Endothelial cell of umbilical vein (primary cell): ENCODE measurements at regions not wholly inside any gene's neighbourhood (a gene's known extent, or its start where the extent isn't known, plus 50 kb on each side); places are given as distances from the start of the nearest gene placed in this dataset.

Experiments used
- BruUV-seq: library from RNA; stranded (reverse); fragments of 400-500 nt; replicated peaks from 2 replicates; lab custom pipeline; 2021; lab: Mats Ljungman, UMichigan
- CTCF ChIA-PET: fragments of 300-600, 350-600 bp; sonication (Branson Sonifier 250); formaldehyde crosslinking; loops from one replicate; lab custom pipeline; 2021; ENCODE audit warnings: antibody characterized with exemption, inconsistent platforms; lab: Charles Lee
- POLR2A ChIA-PET: fragments of 300-600, 350-600 bp; sonication (Branson Sonifier 250); formaldehyde crosslinking; loops from one replicate; lab custom pipeline; 2021; ENCODE audit warnings: antibody characterized with exemption, inconsistent platforms; lab: Charles Lee
- DNase-seq: peaks from one replicate; pipeline ENCODE4 v3.0.0-alpha.2; 2011; ENCODE audit warnings: low read depth, low spot score
- FAIRE-seq: peaks from 2 replicates; lab custom pipeline; 2011; peaks lifted over from hg19 to GRCh38; lab: Jason Lieb, UNC
- H2AFZ ChIP-seq: 2 replicates; pipeline ENCODE4 v1.6.0; 2012; ENCODE audit warnings: low read depth, low read length, control low read depth, inconsistent platforms
- H3K27ac ChIP-seq: 2 replicates; pipeline ENCODE4 v1.5.1; 2011; ENCODE audit warnings: low read depth, mild to moderate bottlenecking, control low read depth, low read length, moderate library complexity; ENCODE audit not compliant: insufficient read depth
- H3K27me3 ChIP-seq, 2 experiments: 2 replicates each; pipeline versions ENCODE4 v1.6.0 to v1.6.1; 2011; ENCODE audit warnings: low read length in 2 of 2, mixed read lengths in 1 of 2; ENCODE audit not compliant: control insufficient read depth in 2 of 2, insufficient read depth in 2 of 2
- H3K36me3 ChIP-seq, 2 experiments: 2 replicates in 1 of 2; 3 replicates in 1 of 2; pipeline ENCODE4 v1.5.1; 2011; ENCODE audit warnings: low read length in 2 of 2, mild to moderate bottlenecking in 1 of 2, moderate library complexity in 1 of 2; ENCODE audit not compliant: control insufficient read depth in 2 of 2, insufficient read depth in 2 of 2; ENCODE audit errors: extremely low read depth in 1 of 2
- H3K4me1 ChIP-seq: 3 replicates; pipeline ENCODE4 v1.5.1; 2011; ENCODE audit warnings: mild to moderate bottlenecking, low read length; ENCODE audit not compliant: control insufficient read depth, insufficient read depth; ENCODE audit errors: extremely low read depth
- H3K4me2 ChIP-seq: 2 replicates; pipeline ENCODE4 v1.6.1; 2011; ENCODE audit warnings: low read length, control low read depth, mixed read lengths; ENCODE audit not compliant: insufficient read depth
- H3K4me3 ChIP-seq, 3 experiments: fragments of 200-600 bp in 1 of 3; sonication (generic), shearing (Covaris generic) in 1 of 3; replicated peaks in 1 of 3; 2 replicates each; pipeline ENCODE4 v1.5.1; 2011 to 2016; ENCODE audit warnings: control low read depth in 3 of 3, low read length in 3 of 3, mild to moderate bottlenecking in 2 of 3, inconsistent platforms in 1 of 3, low read depth in 1 of 3, moderate library complexity in 1 of 3; ENCODE audit not compliant: insufficient read depth in 1 of 3
- H3K79me2 ChIP-seq: 2 replicates; pipeline ENCODE4 v1.6.0; 2012; ENCODE audit warnings: low read length, inconsistent platforms; ENCODE audit not compliant: control insufficient read depth, insufficient read depth
- H3K9ac ChIP-seq: replicated peaks from 2 replicates; pipeline ENCODE3; 2011; ENCODE audit warnings: low read length, control low read depth; ENCODE audit not compliant: insufficient read depth; ENCODE audit errors: extremely low read depth
- H3K9me1 ChIP-seq: replicated peaks from 3 replicates; pipeline ENCODE4 v1.6.0; 2011; ENCODE audit warnings: mild to moderate bottlenecking, low read length; ENCODE audit not compliant: control insufficient read depth, insufficient read depth; ENCODE audit errors: extremely low read depth
- H3K9me3 ChIP-seq: replicated peaks from 2 replicates; pipeline ENCODE4 v1.5.1; 2012; ENCODE audit warnings: low read length, inconsistent platforms; ENCODE audit not compliant: control insufficient read depth, insufficient read depth
- H4K20me1 ChIP-seq: replicated peaks from 2 replicates; pipeline ENCODE3; 2011; ENCODE audit warnings: mild to moderate bottlenecking, low read length; ENCODE audit not compliant: control insufficient read depth, insufficient read depth; ENCODE audit errors: extremely low read depth
- EZH2 ChIP-seq: IDR thresholded peaks from 2 replicates; pipeline ENCODE4 v1.6.1; 2012; ENCODE audit warnings: borderline replicate concordance, low read depth, mild to moderate bottlenecking, moderate library complexity, low read length, inconsistent platforms; ENCODE audit not compliant: severe bottlenecking
- FOS ChIP-seq: IDR thresholded peaks from 2 replicates; pipeline ENCODE4 v1.6.1; 2011; ENCODE audit warnings: mild to moderate bottlenecking, low read length, moderate library complexity, borderline replicate concordance; ENCODE audit not compliant: insufficient read depth
- GATA2 ChIP-seq: IDR thresholded peaks from 2 replicates; pipeline ENCODE4 v1.7.0; 2011; ENCODE audit warnings: low read depth, mild to moderate bottlenecking, moderate library complexity, mixed read lengths, low read length; ENCODE audit not compliant: insufficient read length, insufficient read depth
- JUN ChIP-seq: IDR thresholded peaks from 2 replicates; pipeline ENCODE4 v1.6.1; 2011; ENCODE audit warnings: borderline replicate concordance, low read depth; ENCODE audit not compliant: insufficient read length, insufficient read depth
- MAX ChIP-seq: IDR thresholded peaks from 2 replicates; pipeline ENCODE4 v1.6.1; 2011; ENCODE audit not compliant: insufficient read depth, insufficient read length
- MYC ChIP-seq: IDR thresholded peaks from one replicate; pipeline ENCODE4 v1.6.1; 2011; ENCODE audit warnings: mild to moderate bottlenecking, low read depth, low read length
- POLR2A ChIP-seq: IDR thresholded peaks from 2 replicates; pipeline ENCODE4 v1.6.1; 2012; ENCODE audit warnings: low read depth, mild to moderate bottlenecking, control low read depth, low read length
- POLR2AphosphoS5 ChIP-seq: IDR thresholded peaks from 2 replicates; pipeline ENCODE4 v1.6.1; 2012; ENCODE audit warnings: low read depth, mild to moderate bottlenecking, control low read depth, low read length, moderate library complexity; ENCODE audit not compliant: insufficient read depth
- dilution Hi-C: fragments of 300-500 bp; cut with MboI; formaldehyde crosslinking; loops from one replicate; pipeline ENCODE4 v1.15.0; 2019; ENCODE audit warnings: low sequenced_read_pairs; ENCODE audit not compliant: extremely low pct_ligation_motif_present
- intact Hi-C: fragments of 100-400 bp; cut with micrococcal nuclease; formaldehyde crosslinking; loops from one replicate; pipeline ENCODE4 v1.10.0; 2022
- TF ChIP-seq, protein P1 (sequence below), 2 donors: IDR thresholded peaks; 1 replicate in 1 of 2; 2 replicates in 1 of 2; pipeline ENCODE4 v1.5.1; 2011; ENCODE audit warnings: low read length in 2 of 2, mild to moderate bottlenecking in 2 of 2, moderate library complexity in 2 of 2, control low read depth in 1 of 2, inconsistent platforms in 1 of 2, low read depth in 1 of 2; ENCODE audit not compliant: insufficient read depth in 1 of 2; ENCODE audit errors: extremely low read depth in 1 of 2

DNA sequence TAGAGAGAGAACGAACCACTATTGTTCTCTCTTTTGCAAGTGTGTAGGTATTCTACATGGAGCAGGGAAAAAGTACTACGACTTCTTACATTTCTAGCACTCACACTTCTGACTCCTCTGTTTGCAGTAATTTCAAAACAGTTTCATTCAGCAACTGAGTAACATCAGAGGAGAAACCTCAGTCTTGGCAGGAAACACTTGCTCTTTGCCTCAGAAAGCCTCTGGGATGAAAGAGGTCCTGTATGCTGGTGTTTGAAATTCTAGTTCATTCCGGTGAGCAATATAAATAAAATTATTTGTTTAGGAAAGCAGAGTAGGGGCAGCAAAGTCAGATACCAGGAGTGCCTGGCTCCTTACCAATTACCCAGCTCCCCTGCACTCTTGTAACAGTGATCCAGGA, 595.5 kb downstream of the TBC1D4 start:
- no peak overlapping the region for H3K9ac ChIP-seq
- dilution Hi-C loops = no loop called here
- FAIRE-seq = no peak
- no peaks in the 10 kb centered on the region for H3K36me3 ChIP-seq
- intact Hi-C loops = no loop called here
- H3K9me1 ChIP-seq = no peaks in the 10 kb centered on the region
- no peaks in the 10 kb centered on the region for H3K9me3 ChIP-seq
- CTCF ChIA-PET = interaction anchor here (1.7 kb wide), 1 partner anchor 13 kb away, joined by 4 read pairs; no protein-coding TSS in a partner anchor
- H4K20me1 ChIP-seq = no peaks in the 10 kb centered on the region
- no peak for DNase-seq
- no peak overlapping the region for H2AFZ ChIP-seq
- H3K4me3 ChIP-seq = no peak overlapping the region
- no peak overlapping the region for H3K27ac ChIP-seq
- no peaks in the 10 kb centered on the region for H3K79me2 ChIP-seq
- no peaks in the 10 kb centered on the region for H3K27me3 ChIP-seq
- TF ChIP-seq POLR2AphosphoS5 = no peak
- no peak for TF ChIP-seq EZH2
- TF ChIP-seq GATA2 = no peak
- no peak for TF ChIP-seq FOS
- TF ChIP-seq, protein P1, sequence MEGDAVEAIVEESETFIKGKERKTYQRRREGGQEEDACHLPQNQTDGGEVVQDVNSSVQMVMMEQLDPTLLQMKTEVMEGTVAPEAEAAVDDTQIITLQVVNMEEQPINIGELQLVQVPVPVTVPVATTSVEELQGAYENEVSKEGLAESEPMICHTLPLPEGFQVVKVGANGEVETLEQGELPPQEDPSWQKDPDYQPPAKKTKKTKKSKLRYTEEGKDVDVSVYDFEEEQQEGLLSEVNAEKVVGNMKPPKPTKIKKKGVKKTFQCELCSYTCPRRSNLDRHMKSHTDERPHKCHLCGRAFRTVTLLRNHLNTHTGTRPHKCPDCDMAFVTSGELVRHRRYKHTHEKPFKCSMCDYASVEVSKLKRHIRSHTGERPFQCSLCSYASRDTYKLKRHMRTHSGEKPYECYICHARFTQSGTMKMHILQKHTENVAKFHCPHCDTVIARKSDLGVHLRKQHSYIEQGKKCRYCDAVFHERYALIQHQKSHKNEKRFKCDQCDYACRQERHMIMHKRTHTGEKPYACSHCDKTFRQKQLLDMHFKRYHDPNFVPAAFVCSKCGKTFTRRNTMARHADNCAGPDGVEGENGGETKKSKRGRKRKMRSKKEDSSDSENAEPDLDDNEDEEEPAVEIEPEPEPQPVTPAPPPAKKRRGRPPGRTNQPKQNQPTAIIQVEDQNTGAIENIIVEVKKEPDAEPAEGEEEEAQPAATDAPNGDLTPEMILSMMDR (IDR thresholded peaks at IDR 0.05; ENCODE audit: extremely low read depth in 1 of 2, insufficient read depth in 1 of 2, low read depth in 1 of 2, low read length in 2 of 2) = no peak
- no peak overlapping the region for H3K4me2 ChIP-seq
- POLR2A ChIA-PET = no interaction called here
- H3K4me1 ChIP-seq = peaks cover 8% of the 10 kb centered on the region
- no TSS peak for BruUV-seq

DNA sequence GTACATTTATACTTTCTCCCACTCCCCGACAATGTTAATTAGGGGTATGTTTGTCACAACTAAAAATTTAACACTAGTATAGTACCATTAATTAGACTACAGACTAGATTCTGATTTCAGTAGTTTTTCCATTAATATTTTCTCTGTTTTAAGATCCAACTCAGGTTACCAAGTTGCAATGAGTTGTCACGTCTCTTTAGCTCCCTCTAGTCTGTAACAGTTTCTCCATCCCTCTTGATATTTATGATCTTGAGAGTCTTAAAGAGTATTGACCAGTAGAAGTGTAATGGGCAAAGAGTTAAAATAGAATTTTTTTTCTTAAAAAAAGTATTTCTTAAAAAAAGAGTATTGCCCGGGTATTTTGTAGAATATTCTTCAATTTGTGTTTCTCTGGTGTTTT, 598.1 kb downstream of the TBC1D4 start:
- H3K4me3 ChIP-seq = no peak overlapping the region
- no peaks in the 10 kb centered on the region for H3K4me1 ChIP-seq
- CTCF ChIA-PET = interaction anchor here (0.8 to 1.1 kb wide), 3 partner anchors 13 to 336 kb away, joined by 3 to 4 read pairs (median 3); no protein-coding TSS in a partner anchor
- H3K27ac ChIP-seq = no peak overlapping the region
- TF ChIP-seq JUN = no peak
- no peak for TF ChIP-seq EZH2
- TF ChIP-seq MAX = no peak
- TF ChIP-seq FOS = no peak
- no peak for TF ChIP-seq POLR2AphosphoS5
- no peak for TF ChIP-seq POLR2A
- no peak for TF ChIP-seq GATA2
- no peak for TF ChIP-seq MYC
- TF ChIP-seq, protein P1 (IDR thresholded peaks at IDR 0.05; ENCODE audit: extremely low read depth in 1 of 2, insufficient read depth in 1 of 2, low read depth in 1 of 2, low read length in 2 of 2) = no peak
- H2AFZ ChIP-seq = no peak overlapping the region
- FAIRE-seq (no peak), DNase-seq (no peak)
- intact Hi-C loops (no loop called here), dilution Hi-C loops (no loop called here)
- BruUV-seq = no TSS peak
- no peak overlapping the region for H3K4me2 ChIP-seq
- no peaks in the 10 kb centered on the region for H3K27me3 ChIP-seq
- H3K36me3 ChIP-seq = no peaks in the 10 kb centered on the region
- no peaks in the 10 kb centered on the region for H4K20me1 ChIP-seq
- H3K79me2 ChIP-seq = no peaks in the 10 kb centered on the region
- H3K9me3 ChIP-seq = no peaks in the 10 kb centered on the region
- POLR2A ChIA-PET = no interaction called here
- H3K9me1 ChIP-seq = no peaks in the 10 kb centered on the region
- no peak overlapping the region for H3K9ac ChIP-seq
